Neural progenitor cell (in vitro differentiated cells): ENCODE measurements at regions not wholly inside any gene's neighbourhood (a gene's known extent, or its start where the extent isn't known, plus 50 kb on each side); places are given as distances from the start of the nearest gene placed in this dataset.

ENCODE experiments used
- DNase-seq: peaks from one replicate; pipeline ENCODE4 v3.0.0-alpha.2; 2016; ENCODE audit warnings: low spot score
- H2AFZ ChIP-seq: fragments of 200-600 bp; sonication (generic); replicated peaks from 2 replicates; pipeline ENCODE4 v1.6.1; 2016; ENCODE audit warnings: antibody characterized with exemption
- H3F3A ChIP-seq: fragments of 200-600 bp; sonication (generic); 2 replicates; pipeline ENCODE4 v1.6.1; 2016; ENCODE audit warnings: antibody characterized with exemption, low read depth
- H3K27ac ChIP-seq: fragments of 200-600 bp; sonication (generic); 2 replicates; pipeline ENCODE4 v1.5.1; 2016; ENCODE audit warnings: mild to moderate bottlenecking
- H3K27me3 ChIP-seq: fragments of 200-600 bp; sonication (generic); 2 replicates; pipeline ENCODE4 v1.6.1; 2016; ENCODE audit warnings: mild to moderate bottlenecking, moderate library complexity
- H3K36me3 ChIP-seq: fragments of 200-600 bp; sonication (generic); 2 replicates; pipeline ENCODE4 v1.5.1; 2016
- H3K4me1 ChIP-seq: fragments of 200-600 bp; sonication (generic); 2 replicates; pipeline ENCODE4 v1.6.1; 2016; ENCODE audit warnings: mixed run types
- H3K4me2 ChIP-seq: fragments of 200-600 bp; sonication (generic); 2 replicates; pipeline ENCODE4 v1.6.1; 2016
- H3K4me3 ChIP-seq: fragments of 200-600 bp; sonication (generic); 2 replicates; pipeline ENCODE4 v1.5.1; 2016
- H3K79me2 ChIP-seq: fragments of 200-600 bp; sonication (generic); 2 replicates; pipeline ENCODE4 v1.6.1; 2016; ENCODE audit warnings: low read depth
- H3K9ac ChIP-seq: fragments of 200-600 bp; sonication (generic); 2 replicates; pipeline ENCODE4 v1.6.1; 2016
- H3K9me3 ChIP-seq: fragments of 200-600 bp; sonication (generic); 2 replicates; pipeline ENCODE4 v1.5.1; 2016; ENCODE audit warnings: low read depth
- H4K20me1 ChIP-seq: fragments of 200-600 bp; sonication (generic); 2 replicates; pipeline ENCODE4 v1.6.1; 2016; ENCODE audit warnings: low read depth
- H3K27ac Mint-ChIP-seq: 3 replicates; pipeline ENCODE4 v1.8.0; 2021; ENCODE audit warnings: mixed read lengths
- H3K27me3 Mint-ChIP-seq: 2 replicates; pipeline ENCODE4 v1.8.0; 2022; ENCODE audit warnings: low read depth, mild to moderate bottlenecking, inconsistent platforms, moderate library complexity, mixed read lengths; ENCODE audit not compliant: insufficient read depth
- H3K36me3 Mint-ChIP-seq: 3 replicates; pipeline ENCODE4 v1.8.0; 2021; ENCODE audit warnings: mixed read lengths
- H3K4me1 Mint-ChIP-seq: 3 replicates; pipeline ENCODE4 v1.8.0; 2021; ENCODE audit warnings: mixed read lengths
- H3K4me3 Mint-ChIP-seq: 3 replicates; pipeline ENCODE4 v1.8.0; 2021; ENCODE audit warnings: mild to moderate bottlenecking, moderate library complexity, mixed read lengths
- H3K9me3 Mint-ChIP-seq: 3 replicates; pipeline ENCODE4 v1.8.0; 2020; ENCODE audit warnings: mixed read lengths
- EZH2 ChIP-seq: fragments of 200-600 bp; sonication (generic); IDR thresholded peaks from 2 replicates; pipeline ENCODE4 v1.6.1; 2017; ENCODE audit warnings: antibody characterized with exemption, mild to moderate bottlenecking, moderate library complexity
- EZH2phosphoT487 ChIP-seq: fragments of 200-600 bp; sonication (generic); IDR thresholded peaks from 2 replicates; pipeline ENCODE4 v1.6.1; 2017; ENCODE audit warnings: antibody characterized with exemption
- TF ChIP-seq, protein P1 (sequence below): fragments of 200-600 bp; sonication (generic); IDR thresholded peaks from 2 replicates; pipeline ENCODE4 v1.5.1; 2017; ENCODE audit warnings: antibody characterized with exemption, mild to moderate bottlenecking

DNA sequence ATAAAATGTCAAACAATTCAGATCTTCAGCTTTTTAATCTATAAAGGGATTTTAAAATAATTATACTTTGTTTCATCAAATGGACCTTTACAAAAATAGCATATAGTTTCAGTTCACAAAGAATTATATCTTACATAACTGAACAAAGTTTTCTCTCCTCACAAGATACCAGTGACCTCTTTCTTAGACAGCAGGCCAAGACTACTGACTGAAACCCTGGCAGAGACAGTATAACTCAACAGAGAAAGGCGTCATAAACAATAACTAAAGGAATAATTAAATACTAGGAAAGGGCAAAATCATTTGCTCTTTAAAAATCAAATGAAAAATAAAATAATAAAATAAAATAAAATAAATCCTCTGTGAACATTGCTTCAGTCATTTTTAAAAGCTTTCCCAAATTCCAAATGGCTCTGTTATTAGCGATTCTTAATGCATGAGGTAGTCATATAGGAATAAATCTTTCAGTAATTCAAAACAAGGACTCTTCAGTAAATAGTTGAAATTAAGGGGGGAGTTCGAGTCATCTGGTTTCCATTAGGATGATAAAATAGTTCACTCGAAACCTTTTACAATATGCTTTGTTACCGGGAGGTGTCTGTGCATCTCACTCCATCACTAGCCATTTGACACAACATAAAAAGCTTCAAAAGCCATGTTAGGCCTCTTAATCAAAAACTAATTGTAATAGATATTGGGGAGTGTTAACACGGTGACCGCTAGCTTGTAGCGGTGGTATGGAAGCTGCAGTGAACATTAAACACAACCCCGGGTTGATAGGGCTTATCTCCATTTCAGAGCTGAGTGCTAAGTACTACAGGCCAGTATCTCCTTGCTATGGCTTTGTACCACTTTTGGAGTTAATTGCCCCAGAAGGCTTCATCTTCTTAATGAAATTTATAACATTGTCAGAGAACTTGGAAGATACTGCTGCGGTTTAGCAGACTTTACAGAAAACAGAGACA is 142.9 kb upstream of the NR2F2 start:
- Histone ChIP-seq H3K4me2 (no peak overlapping the region), H3K9me3 (no peaks in the 10 kb centered on the region), H3F3A (peaks cover 14% of the 10 kb centered on the region), H2AFZ (no peak overlapping the region), H3K79me2 (no peaks in the 10 kb centered on the region), H3K4me3 (no peak overlapping the region), H3K27ac (no peak overlapping the region), H3K9ac (no peak overlapping the region), H3K36me3 (no peaks in the 10 kb centered on the region), H4K20me1 (no peaks in the 10 kb centered on the region), H3K27me3 (no peaks in the 10 kb centered on the region), H3K4me1 (peaks cover 33% of the 10 kb centered on the region)
- TF ChIP-seq EZH2phosphoT487, result no peak
- TF ChIP-seq EZH2, result no peak
- TF ChIP-seq, protein P1, sequence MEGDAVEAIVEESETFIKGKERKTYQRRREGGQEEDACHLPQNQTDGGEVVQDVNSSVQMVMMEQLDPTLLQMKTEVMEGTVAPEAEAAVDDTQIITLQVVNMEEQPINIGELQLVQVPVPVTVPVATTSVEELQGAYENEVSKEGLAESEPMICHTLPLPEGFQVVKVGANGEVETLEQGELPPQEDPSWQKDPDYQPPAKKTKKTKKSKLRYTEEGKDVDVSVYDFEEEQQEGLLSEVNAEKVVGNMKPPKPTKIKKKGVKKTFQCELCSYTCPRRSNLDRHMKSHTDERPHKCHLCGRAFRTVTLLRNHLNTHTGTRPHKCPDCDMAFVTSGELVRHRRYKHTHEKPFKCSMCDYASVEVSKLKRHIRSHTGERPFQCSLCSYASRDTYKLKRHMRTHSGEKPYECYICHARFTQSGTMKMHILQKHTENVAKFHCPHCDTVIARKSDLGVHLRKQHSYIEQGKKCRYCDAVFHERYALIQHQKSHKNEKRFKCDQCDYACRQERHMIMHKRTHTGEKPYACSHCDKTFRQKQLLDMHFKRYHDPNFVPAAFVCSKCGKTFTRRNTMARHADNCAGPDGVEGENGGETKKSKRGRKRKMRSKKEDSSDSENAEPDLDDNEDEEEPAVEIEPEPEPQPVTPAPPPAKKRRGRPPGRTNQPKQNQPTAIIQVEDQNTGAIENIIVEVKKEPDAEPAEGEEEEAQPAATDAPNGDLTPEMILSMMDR, result no peak
- no peak for DNase-seq
- Mint-ChIP-seq H3K36me3 (peaks cover 2% of the 10 kb centered on the region), H3K9me3 (peaks cover 2% of the 10 kb centered on the region), H3K27ac (no peak overlapping the region), H3K4me1 (peaks cover 33% of the 10 kb centered on the region), H3K4me3 (no peak overlapping the region), H3K27me3 (peaks cover 4% of the 10 kb centered on the region)

DNA sequence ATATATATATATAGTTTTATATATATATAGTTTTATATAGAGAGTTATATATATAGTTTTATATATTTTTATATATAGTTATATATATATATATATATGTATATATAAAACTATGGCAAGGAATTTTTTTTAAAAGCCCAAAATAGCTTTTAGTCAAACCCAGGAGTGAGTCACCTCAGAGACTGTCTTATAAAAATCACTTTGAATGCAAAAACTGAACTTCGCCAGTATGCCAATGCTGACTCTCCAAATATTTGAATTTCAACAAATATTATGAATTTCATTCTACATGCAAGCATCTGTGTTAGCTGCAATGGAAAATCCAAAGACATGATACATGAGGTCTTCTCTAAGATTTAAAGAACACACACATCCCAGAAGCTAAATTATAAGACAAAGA is 132.8 kb upstream of the NR2F2 start:
- DNase-seq, result no peak
- Histone ChIP-seq H4K20me1 (no peaks in the 10 kb centered on the region), H3K36me3 (no peaks in the 10 kb centered on the region), H3K9me3 (no peaks in the 10 kb centered on the region), H3K9ac (no peak overlapping the region), H3K79me2 (no peaks in the 10 kb centered on the region), H3K4me3 (no peak overlapping the region), H3K27me3 (no peaks in the 10 kb centered on the region), H2AFZ (no peak overlapping the region), H3K4me1 (no peaks in the 10 kb centered on the region), H3F3A (no peaks in the 10 kb centered on the region), H3K4me2 (no peak overlapping the region), H3K27ac (no peak overlapping the region)
- Mint-ChIP-seq H3K4me3 (no peak overlapping the region), H3K27me3 (peaks cover 2% of the 10 kb centered on the region), H3K36me3 (peaks cover 12% of the 10 kb centered on the region), H3K9me3 (peaks cover 10% of the 10 kb centered on the region), H3K4me1 (no peaks in the 10 kb centered on the region), H3K27ac (no peak overlapping the region)
- TF ChIP-seq EZH2phosphoT487 (no peak), EZH2 (no peak)
- TF ChIP-seq, protein P1, result no peak

DNA sequence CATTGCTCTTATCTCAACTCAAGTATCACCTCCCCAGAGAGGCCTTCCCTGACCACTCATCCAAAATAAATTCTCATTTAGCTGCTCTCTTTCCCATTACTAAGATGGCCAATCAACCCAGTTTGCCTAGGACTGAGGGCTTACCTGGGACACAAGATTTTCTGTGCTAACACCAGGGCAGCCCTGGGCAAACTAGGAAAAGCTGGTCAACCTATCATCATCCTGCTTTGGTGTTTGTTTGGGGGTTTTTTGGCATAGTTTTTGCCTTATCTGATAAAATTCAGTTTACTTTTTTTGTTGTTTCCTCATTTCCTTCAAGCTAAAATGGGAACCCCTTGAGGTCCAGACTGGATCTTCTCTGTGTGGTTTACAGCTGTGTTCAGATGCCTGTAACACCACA is 131.4 kb upstream of the NR2F2 start:
- no peaks in the 10 kb centered on the region for H3F3A ChIP-seq
- H3K79me2 ChIP-seq, result no peaks in the 10 kb centered on the region
- H3K9me3 Mint-ChIP-seq, result peaks cover 12% of the 10 kb centered on the region
- no peaks in the 10 kb centered on the region for H4K20me1 ChIP-seq
- no peak overlapping the region for H3K4me3 Mint-ChIP-seq
- H3K4me1 Mint-ChIP-seq, result no peaks in the 10 kb centered on the region
- H3K27me3 Mint-ChIP-seq, result peaks cover 2% of the 10 kb centered on the region
- no peak overlapping the region for H2AFZ ChIP-seq
- no peak overlapping the region for H3K27ac Mint-ChIP-seq
- H3K9ac ChIP-seq, result no peak overlapping the region
- no peak overlapping the region for H3K4me3 ChIP-seq
- H3K36me3 Mint-ChIP-seq, result peaks cover 9% of the 10 kb centered on the region
- TF ChIP-seq EZH2, result no peak
- TF ChIP-seq EZH2phosphoT487, result no peak
- TF ChIP-seq, protein P1, result no peak
- no peaks in the 10 kb centered on the region for H3K9me3 ChIP-seq
- no peaks in the 10 kb centered on the region for H3K36me3 ChIP-seq
- no peak for DNase-seq
- H3K27me3 ChIP-seq, result no peaks in the 10 kb centered on the region
- H3K4me2 ChIP-seq, result no peak overlapping the region
- no peaks in the 10 kb centered on the region for H3K4me1 ChIP-seq
- no peak overlapping the region for H3K27ac ChIP-seq
